GM23248 (cell line): ENCODE measurements at regions not wholly inside any gene's neighbourhood (a gene's known extent, or its start where the extent isn't known, plus 50 kb on each side); places are given as distances from the start of the nearest gene placed in this dataset.

ENCODE experiments used
- DNase-seq: peaks from one replicate; pipeline ENCODE4 v3.0.0-alpha.2; 2015
- H2AFZ ChIP-seq: fragments of 200-600 bp; sonication (generic); 2 replicates; pipeline ENCODE4 v1.6.1; 2016; ENCODE audit warnings: antibody characterized with exemption
- H3F3A ChIP-seq: fragments of 200-600 bp; sonication (generic); 2 replicates; pipeline ENCODE4 v1.6.1; 2016; ENCODE audit warnings: mild to moderate bottlenecking, antibody characterized with exemption, mixed run types; ENCODE audit not compliant: insufficient read depth
- H3K27ac ChIP-seq: fragments of 200-600 bp; sonication (generic); 2 replicates; pipeline ENCODE4 v1.5.1; 2016; ENCODE audit warnings: mild to moderate bottlenecking
- H3K27me3 ChIP-seq: fragments of 200-600 bp; sonication (generic); replicated peaks from 2 replicates; pipeline ENCODE4 v1.6.1; 2016; ENCODE audit warnings: mild to moderate bottlenecking; ENCODE audit not compliant: insufficient read depth
- H3K36me3 ChIP-seq: fragments of 200-600 bp; sonication (generic); 2 replicates; pipeline ENCODE4 v1.6.1; 2016; ENCODE audit warnings: low read depth, mild to moderate bottlenecking
- H3K4me1 ChIP-seq: fragments of 200-600 bp; sonication (generic); 2 replicates; pipeline ENCODE4 v1.6.1; 2016; ENCODE audit warnings: mild to moderate bottlenecking; ENCODE audit not compliant: insufficient read depth
- H3K4me2 ChIP-seq: fragments of 200-600 bp; sonication (generic); one replicate; pipeline ENCODE4 v1.6.1; 2016; ENCODE audit warnings: mild to moderate bottlenecking; ENCODE audit not compliant: unreplicated experiment
- H3K4me3 ChIP-seq: fragments of 200-600 bp; sonication (generic); 2 replicates; pipeline ENCODE4 v1.5.1; 2016; ENCODE audit warnings: mild to moderate bottlenecking
- H3K79me2 ChIP-seq: fragments of 200-600 bp; sonication (generic); 2 replicates; pipeline ENCODE4 v1.6.1; 2016; ENCODE audit warnings: mild to moderate bottlenecking; ENCODE audit not compliant: insufficient read depth
- H3K9ac ChIP-seq: fragments of 200-600 bp; sonication (generic); 2 replicates; pipeline ENCODE4 v1.6.1; 2016; ENCODE audit warnings: mild to moderate bottlenecking
- H3K9me2 ChIP-seq: fragments of 200-600 bp; sonication (generic); 2 replicates; pipeline ENCODE4 v1.6.1; 2016; ENCODE audit warnings: mixed run types, mild to moderate bottlenecking, moderate library complexity; ENCODE audit not compliant: insufficient read depth
- H3K9me3 ChIP-seq: fragments of 200-600 bp; sonication (generic); one replicate; pipeline ENCODE4 v1.6.1; 2017; ENCODE audit warnings: low read depth
- H4K20me1 ChIP-seq: fragments of 200-600 bp; sonication (generic); 2 replicates; pipeline ENCODE4 v1.6.0; 2016; ENCODE audit not compliant: insufficient read depth
- EZH2 ChIP-seq: fragments of 200-600 bp; sonication (generic); IDR thresholded peaks from 2 replicates; pipeline ENCODE4 v1.6.1; 2018; ENCODE audit warnings: antibody characterized with exemption, mild to moderate bottlenecking; ENCODE audit not compliant: insufficient read depth, poor library complexity, severe bottlenecking
- EZH2phosphoT487 ChIP-seq: fragments of 200-600 bp; sonication (generic); IDR thresholded peaks from 2 replicates; pipeline ENCODE4 v1.6.1; 2018; ENCODE audit warnings: antibody characterized with exemption, moderate library complexity, mild to moderate bottlenecking, low read depth; ENCODE audit not compliant: insufficient read depth
- WGBS, 2 experiments: methylation state at CpG; one replicate each; pipeline ENCODE4 v1.1.6; 2015 to 2017; ENCODE audit warnings: low lambda C conversion rate in 2 of 2, low coverage in 1 of 2; ENCODE audit errors: missing lambda C conversion rate in 2 of 2; 5-methylcytosine and 5-hydroxymethylcytosine counted together
- in situ Hi-C: fragments of 300-500 bp; cut with MboI; formaldehyde crosslinking; loops from 2 replicates; pipeline ENCODE4 v1.15.0; 2020

GRCh38 chr1:244963231-244963826 is 99.0 kb upstream of the HNRNPU start:
- Histone ChIP-seq H3K27ac (peak overlapping the region; percentile 74), H3K27me3 (no peaks in the 10 kb centered on the region), H3K4me3 (peak overlapping the region; percentile 42; the same call in 1 of the 2 replicates), H3K4me2 (peak overlapping the region; percentile 61), H3F3A (peaks cover 24% of the 10 kb centered on the region), H4K20me1 (no peaks in the 10 kb centered on the region), H3K4me1 (peaks cover 24% of the 10 kb centered on the region), H3K9ac (peak overlapping the region; percentile 70), H3K36me3 (no peaks in the 10 kb centered on the region), H3K79me2 (no peaks in the 10 kb centered on the region), H3K9me3 (no peaks in the 10 kb centered on the region), H2AFZ (peak overlapping the region; percentile 80), H3K9me2 (no peaks in the 10 kb centered on the region)
- in situ Hi-C loops, result no loop called here
- 96 to 97% methylated on average over 7 of the region's 7 CpGs for WGBS, 2 experiments
- DNase-seq, result peak; percentile 5
- no peak for TF ChIP-seq EZH2phosphoT487
- TF ChIP-seq EZH2, result no peak

DNA sequence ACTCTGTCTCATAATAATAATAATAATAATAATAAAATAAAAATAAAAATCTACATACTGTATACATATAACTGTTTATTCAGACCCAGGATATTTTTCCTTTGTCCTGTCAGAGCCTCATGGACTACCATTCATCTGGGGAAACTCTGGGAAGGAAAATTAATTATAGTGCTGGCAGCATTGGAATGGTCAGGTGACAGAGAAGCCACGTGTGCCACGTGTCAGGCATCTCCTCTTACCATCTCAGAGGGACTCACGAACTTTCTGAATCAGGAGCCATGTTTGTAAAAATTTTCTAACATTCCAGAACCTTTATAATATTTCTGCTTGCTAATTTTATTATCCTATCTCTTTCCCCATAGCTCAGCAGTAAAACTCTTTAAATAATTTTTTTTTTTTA is 97.8 kb upstream of the HNRNPU start:
- H3K4me3 ChIP-seq, result no peak overlapping the region
- 25 to 26% methylated on average over 3 of the region's 3 CpGs for WGBS, 2 experiments
- no peaks in the 10 kb centered on the region for H3K9me3 ChIP-seq
- no peaks in the 10 kb centered on the region for H3K9me2 ChIP-seq
- no peak for TF ChIP-seq EZH2
- TF ChIP-seq EZH2phosphoT487, result no peak
- peak overlapping the region; percentile 34 for H2AFZ ChIP-seq
- H3K9ac ChIP-seq, result no peak overlapping the region
- no peaks in the 10 kb centered on the region for H3K79me2 ChIP-seq
- H3K4me1 ChIP-seq, result peaks cover 24% of the 10 kb centered on the region
- no peak overlapping the region for H3K27ac ChIP-seq
- H3K4me2 ChIP-seq, result no peak overlapping the region
- peaks cover 24% of the 10 kb centered on the region for H3F3A ChIP-seq
- no peaks in the 10 kb centered on the region for H4K20me1 ChIP-seq
- H3K36me3 ChIP-seq, result no peaks in the 10 kb centered on the region
- in situ Hi-C loops, result no loop called here
- DNase-seq, result peak; percentile 11
- no peaks in the 10 kb centered on the region for H3K27me3 ChIP-seq

DNA sequence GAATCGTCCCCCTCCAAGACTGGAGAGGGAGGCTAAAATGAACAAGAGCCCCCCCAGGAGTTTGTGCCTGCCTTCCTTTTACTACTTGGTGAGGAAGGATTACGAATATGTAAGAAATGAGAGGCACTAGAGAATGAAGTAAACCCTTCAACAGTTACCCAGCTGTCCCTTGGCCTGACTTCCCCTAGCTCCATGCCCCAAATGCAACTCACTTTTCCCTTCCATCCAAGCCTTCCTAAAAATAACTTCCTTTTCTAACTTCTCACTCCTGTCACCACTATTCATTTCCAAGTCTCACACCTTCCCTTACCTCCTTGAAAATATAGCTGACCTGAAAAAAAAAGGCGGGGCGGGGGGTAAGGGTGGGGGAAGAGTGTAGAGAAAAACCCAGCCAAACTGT is 96.6 kb upstream of the HNRNPU start:
- no peaks in the 10 kb centered on the region for H3K27me3 ChIP-seq
- no peaks in the 10 kb centered on the region for H3K79me2 ChIP-seq
- H3K4me1 ChIP-seq, result peaks cover 24% of the 10 kb centered on the region
- H3K27ac ChIP-seq, result no peak overlapping the region
- H3F3A ChIP-seq, result peaks cover 24% of the 10 kb centered on the region
- H3K9me2 ChIP-seq, result no peaks in the 10 kb centered on the region
- no peak overlapping the region for H3K4me2 ChIP-seq
- H3K9ac ChIP-seq, result no peak overlapping the region
- H4K20me1 ChIP-seq, result no peaks in the 10 kb centered on the region
- no peak overlapping the region for H3K4me3 ChIP-seq
- in situ Hi-C loops, result no loop called here
- no peak for DNase-seq
- H3K9me3 ChIP-seq, result no peaks in the 10 kb centered on the region
- TF ChIP-seq EZH2phosphoT487 (no peak), EZH2 (no peak)
- no peak overlapping the region for H2AFZ ChIP-seq
- no peaks in the 10 kb centered on the region for H3K36me3 ChIP-seq
- WGBS, 2 experiments, result 81 to 93% methylated on average over 4 of the region's 4 CpGs

DNA sequence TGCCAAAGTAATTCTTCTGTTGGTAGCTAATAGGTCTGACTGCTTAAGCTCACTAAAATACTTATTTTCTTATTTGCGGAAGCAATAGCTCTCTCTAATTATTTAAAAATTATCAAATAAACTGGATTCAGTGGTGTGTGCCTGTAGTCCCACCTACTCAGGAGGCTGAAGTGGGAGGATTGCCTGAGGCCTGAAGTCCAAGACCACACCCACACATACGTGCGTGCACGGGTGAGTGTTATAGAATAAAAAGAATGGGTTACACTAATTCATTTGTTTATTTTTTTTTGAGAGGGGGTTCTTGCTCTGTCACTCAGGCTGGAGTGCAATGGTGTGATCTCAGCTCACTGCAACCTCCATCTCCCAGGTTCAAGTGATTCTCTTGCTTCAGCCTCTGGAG is 94.2 kb upstream of the HNRNPU start:
- no peak for TF ChIP-seq EZH2phosphoT487
- H3K27ac ChIP-seq, result no peak overlapping the region
- 97 to 98% methylated on average over 4 of the region's 4 CpGs for WGBS, 2 experiments
- in situ Hi-C loops, result no loop called here
- H3K4me2 ChIP-seq, result no peak overlapping the region
- peaks cover 7% of the 10 kb centered on the region for H3F3A ChIP-seq
- H3K36me3 ChIP-seq, result no peaks in the 10 kb centered on the region
- H3K4me1 ChIP-seq, result peaks cover 8% of the 10 kb centered on the region
- H3K27me3 ChIP-seq, result no peaks in the 10 kb centered on the region
- H3K9me3 ChIP-seq, result no peaks in the 10 kb centered on the region
- no peaks in the 10 kb centered on the region for H3K79me2 ChIP-seq
- H3K9me2 ChIP-seq, result no peaks in the 10 kb centered on the region
- no peak overlapping the region for H3K9ac ChIP-seq
- H2AFZ ChIP-seq, result no peak overlapping the region
- H4K20me1 ChIP-seq, result no peaks in the 10 kb centered on the region
- DNase-seq, result no peak
- no peak overlapping the region for H3K4me3 ChIP-seq

- Histone ChIP-seq H4K20me1 (no peaks in the 10 kb centered on the region), H3K36me3 (no peaks in the 10 kb centered on the region), H3F3A (no peaks in the 10 kb centered on the region), H3K27me3 (no peaks in the 10 kb centered on the region), H3K79me2 (no peaks in the 10 kb centered on the region), H3K4me1 (no peaks in the 10 kb centered on the region), H3K27ac (no peak overlapping the region), H3K9ac (no peak overlapping the region), H3K9me3 (no peaks in the 10 kb centered on the region), H2AFZ (no peak overlapping the region), H3K4me3 (no peak overlapping the region), H3K4me2 (no peak overlapping the region), H3K9me2 (no peaks in the 10 kb centered on the region)
- WGBS, 2 experiments, result 75 to 82% methylated on average over 6 of the region's 6 CpGs
- TF ChIP-seq EZH2phosphoT487, result no peak
- TF ChIP-seq EZH2, result no peak
- DNase-seq, result no peak
- in situ Hi-C loops, result no loop called here
Measured at GRCh38 chr1:244957525-244957924, 93.2 kb upstream of the HNRNPU start.
